GM23338 (cell line): ENCODE measurements at regions not wholly inside any gene's neighbourhood (a gene's known extent, or its start where the extent isn't known, plus 50 kb on each side); places are given as distances from the start of the nearest gene placed in this dataset.

Experiments
- ATAC-seq: fragments of 200-7000 bp; cut with Tn5 transposase; 3 replicates; pipeline ENCODE4 v1.9.1; 2020
- DNase-seq: peaks from one replicate; pipeline ENCODE4 v3.0.0-alpha.2; 2015; ENCODE audit warnings: low spot score
- H2AFZ ChIP-seq: fragments of 200-600 bp; sonication (generic); 2 replicates; pipeline ENCODE4 v1.8.0; 2016; ENCODE audit warnings: antibody characterized with exemption, mild to moderate bottlenecking, moderate library complexity
- H3F3A ChIP-seq: fragments of 200-600 bp; sonication (generic); replicated peaks from 2 replicates; pipeline ENCODE4 v1.8.0; 2017; ENCODE audit warnings: antibody characterized with exemption, mixed run types, low read depth
- H3K27ac ChIP-seq: fragments of 200-600 bp; sonication (generic); 2 replicates; pipeline ENCODE4 v1.6.1; 2016; ENCODE audit warnings: low read depth
- H3K27me3 ChIP-seq: fragments of 200-600 bp; sonication (generic); 2 replicates; pipeline ENCODE4 v1.8.0; 2016; ENCODE audit warnings: mild to moderate bottlenecking, mixed run types, moderate library complexity; ENCODE audit not compliant: insufficient read depth
- H3K36me3 ChIP-seq: fragments of 200-600 bp; sonication (generic); 2 replicates; pipeline ENCODE4 v1.8.0; 2016; ENCODE audit warnings: mild to moderate bottlenecking; ENCODE audit not compliant: insufficient read depth
- H3K4me1 ChIP-seq: fragments of 200-600 bp; sonication (generic); 2 replicates; pipeline ENCODE4 v1.8.0; 2016; ENCODE audit warnings: mild to moderate bottlenecking, moderate library complexity; ENCODE audit not compliant: insufficient read depth
- H3K4me2 ChIP-seq: fragments of 200-600 bp; sonication (generic); 2 replicates; pipeline ENCODE4 v1.7.1; 2017; ENCODE audit warnings: mixed run types
- H3K4me3 ChIP-seq: fragments of 200-600 bp; sonication (generic); 2 replicates; pipeline ENCODE4 v1.6.1; 2016; ENCODE audit warnings: mixed run types
- H3K79me2 ChIP-seq: fragments of 200-600 bp; sonication (generic); replicated peaks from 2 replicates; pipeline ENCODE4 v1.8.0; 2017; ENCODE audit warnings: mild to moderate bottlenecking; ENCODE audit not compliant: insufficient read depth
- H3K9me2 ChIP-seq: fragments of 200-600 bp; sonication (generic); 2 replicates; pipeline ENCODE4 v1.8.0; 2017; ENCODE audit not compliant: insufficient read depth
- H4K20me1 ChIP-seq: fragments of 200-600 bp; sonication (generic); replicated peaks from 2 replicates; pipeline ENCODE4 v1.8.0; 2017; ENCODE audit warnings: mild to moderate bottlenecking; ENCODE audit not compliant: insufficient read depth
- H3K27ac Mint-ChIP-seq: 2 replicates; pipeline ENCODE4 v1.8.0; 2020; ENCODE audit warnings: inconsistent platforms, mild to moderate bottlenecking, moderate library complexity, mixed read lengths
- H3K27me3 Mint-ChIP-seq: 3 replicates; pipeline ENCODE4 v1.8.0; 2022; ENCODE audit warnings: low read depth, mild to moderate bottlenecking, moderate library complexity, mixed read lengths, inconsistent platforms; ENCODE audit not compliant: insufficient read depth, poor library complexity
- H3K36me3 Mint-ChIP-seq: 3 replicates; pipeline ENCODE4 v1.8.0; 2021; ENCODE audit warnings: low read depth, mild to moderate bottlenecking, inconsistent platforms, moderate library complexity, mixed read lengths
- H3K4me1 Mint-ChIP-seq: 3 replicates; pipeline ENCODE4 v1.8.0; 2020; ENCODE audit warnings: mild to moderate bottlenecking, inconsistent platforms, mixed read lengths
- H3K4me3 Mint-ChIP-seq: 3 replicates; pipeline ENCODE4 v1.8.0; 2021; ENCODE audit warnings: moderate library complexity, mild to moderate bottlenecking, inconsistent platforms, mixed read lengths
- H3K9me3 Mint-ChIP-seq: 3 replicates; pipeline ENCODE4 v1.8.0; 2020; ENCODE audit warnings: moderate library complexity, mild to moderate bottlenecking, inconsistent platforms, mixed read lengths
- CREB1 ChIP-seq: fragments of 250-450 bp; sonication (Bioruptor Pico); IDR thresholded peaks from 2 replicates; pipeline ENCODE4 v1.5.0; 2020; ENCODE audit warnings: low read depth, mild to moderate bottlenecking, moderate library complexity
- CTCF ChIP-seq, 2 experiments: fragments of 200-600 bp in 1 of 2; sonication (generic) in 1 of 2; conservative IDR thresholded peaks; 2 replicates each; pipeline versions ENCODE4 v1.5.1 to v1.6.1; 2016 to 2017; ENCODE audit warnings: antibody characterized with exemption in 2 of 2, low read depth in 2 of 2, mild to moderate bottlenecking in 2 of 2, moderate library complexity in 1 of 2
- EZH2 ChIP-seq: fragments of 200-600 bp; sonication (generic); IDR thresholded peaks from one replicate; pipeline ENCODE4 v1.8.0; 2017; ENCODE audit warnings: antibody characterized with exemption, mild to moderate bottlenecking, low read depth; ENCODE audit not compliant: unreplicated experiment
- EZH2phosphoT487 ChIP-seq: fragments of 200-600 bp; sonication (generic); IDR thresholded peaks from one replicate; pipeline ENCODE4 v1.8.1; 2018; ENCODE audit warnings: antibody characterized with exemption; ENCODE audit not compliant: unreplicated experiment
- JUNB ChIP-seq: IDR thresholded peaks from one replicate; pipeline ENCODE4 v1.6.1; 2016; ENCODE audit warnings: antibody characterized with exemption; ENCODE audit not compliant: unreplicated experiment
- REST ChIP-seq: IDR thresholded peaks from one replicate; pipeline ENCODE4 v1.6.1; 2018; ENCODE audit warnings: antibody characterized with exemption; ENCODE audit not compliant: unreplicated experiment
- STAT1 ChIP-seq: IDR thresholded peaks from one replicate; pipeline ENCODE4 v1.6.1; 2016; ENCODE audit warnings: antibody characterized with exemption; ENCODE audit not compliant: unreplicated experiment
- ZNF114 ChIP-seq: fragments of 250-450 bp; sonication (Bioruptor Pico); IDR thresholded peaks from 2 replicates; pipeline ENCODE4 v1.5.0; 2020; ENCODE audit warnings: mild to moderate bottlenecking, moderate library complexity
- ZNF331 ChIP-seq: fragments of 250-450 bp; sonication (Bioruptor Pico); IDR thresholded peaks from 2 replicates; pipeline ENCODE4 v1.5.0; 2020; ENCODE audit warnings: low read depth, mild to moderate bottlenecking, moderate library complexity

- Mint-ChIP-seq H3K9me3 (no peaks in the 10 kb centered on the region), H3K4me1 (no peaks in the 10 kb centered on the region; the same call in 1 of the 3 replicates), H3K27ac (no peak overlapping the region), H3K4me3 (no peak overlapping the region), H3K27me3 (no peaks in the 10 kb centered on the region), H3K36me3 (no peaks in the 10 kb centered on the region)
- Histone ChIP-seq H3K36me3 (no peaks in the 10 kb centered on the region), H3K27ac (no peak overlapping the region), H3F3A (no peaks in the 10 kb centered on the region), H3K4me2 (no peak overlapping the region), H3K79me2 (no peaks in the 10 kb centered on the region), H4K20me1 (no peaks in the 10 kb centered on the region), H3K9me2 (peaks cover 7% of the 10 kb centered on the region; the same call in 1 of the 2 replicates), H3K4me3 (no peak overlapping the region), H2AFZ (no peak overlapping the region), H3K27me3 (no peaks in the 10 kb centered on the region), H3K4me1 (peaks cover 6% of the 10 kb centered on the region; the same call in 1 of the 2 replicates)
- TF ChIP-seq CTCF (conservative IDR thresholded peaks at IDR 0.05; ENCODE audit: low read depth in 2 of 2) (no peak), JUNB (no peak), EZH2 (no peak), STAT1 (no peak), ZNF114 (CRISPR knock-in tag) (no peak), REST (no peak)
- ATAC-seq = no peak
- no peak for DNase-seq
These were observed 126.3 kb upstream of the PRNP start for GRCh38 chr20:4559906-4560305.

GRCh38 chr20:4559106-4559505 lies 127.2 kb upstream of the PRNP start:
- TF ChIP-seq CREB1 (no peak), JUNB (no peak), ZNF331 (CRISPR knock-in tag) (no peak), REST (no peak), EZH2 (no peak), EZH2phosphoT487 (no peak)
- Histone ChIP-seq H3K4me1 (peaks cover 6% of the 10 kb centered on the region; the same call in 1 of the 2 replicates), H2AFZ (no peak overlapping the region), H3K27ac (no peak overlapping the region), H3K27me3 (no peaks in the 10 kb centered on the region), H4K20me1 (no peaks in the 10 kb centered on the region), H3K79me2 (no peaks in the 10 kb centered on the region), H3F3A (no peaks in the 10 kb centered on the region), H3K4me3 (no peak overlapping the region), H3K36me3 (no peaks in the 10 kb centered on the region), H3K9me2 (peaks cover 7% of the 10 kb centered on the region; the same call in 1 of the 2 replicates), H3K4me2 (no peak overlapping the region)
- no peak for DNase-seq
- Mint-ChIP-seq H3K9me3 (no peaks in the 10 kb centered on the region), H3K4me1 (no peaks in the 10 kb centered on the region; the same call in 1 of the 3 replicates), H3K27ac (no peak overlapping the region), H3K4me3 (no peak overlapping the region), H3K36me3 (no peaks in the 10 kb centered on the region), H3K27me3 (no peaks in the 10 kb centered on the region)
- ATAC-seq = no peak
